GOT3 (cell line): ENCODE measurements at regions not wholly inside any gene's neighbourhood (a gene's known extent, or its start where the extent isn't known, plus 50 kb on each side); places are given as distances from the start of the nearest gene placed in this dataset.
"Not testable (repeated sequence)": the region's sequence is repeated elsewhere in the genome, so short reads cannot be mapped to it uniquely, and the experiment has no call there.

Source experiments
- DNase-seq: peaks from one replicate; lab custom pipeline; 2025; ENCODE audit warnings: mixed read lengths; lab: John Stamatoyannopoulos, UW

DNA sequence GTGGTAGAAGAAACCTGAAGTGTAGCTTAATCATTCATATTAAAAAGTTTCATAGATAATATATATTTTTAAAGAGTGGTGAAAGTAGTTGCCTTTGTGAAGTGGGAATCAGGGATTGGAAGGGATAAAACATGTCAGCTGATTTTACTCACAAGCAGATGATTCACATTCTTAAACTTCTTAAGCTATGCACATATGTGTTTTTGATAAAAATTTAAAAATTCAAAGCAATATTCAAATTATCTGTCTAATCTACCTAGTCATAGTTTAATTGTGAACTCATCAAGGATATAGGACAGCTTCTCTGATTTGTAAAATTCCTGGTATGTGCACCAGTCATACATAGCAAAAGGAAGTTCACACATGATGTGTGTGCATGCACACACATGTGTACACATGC lies 520.6 kb upstream of the PITX2 start:
- no peak for DNase-seq

DNA sequence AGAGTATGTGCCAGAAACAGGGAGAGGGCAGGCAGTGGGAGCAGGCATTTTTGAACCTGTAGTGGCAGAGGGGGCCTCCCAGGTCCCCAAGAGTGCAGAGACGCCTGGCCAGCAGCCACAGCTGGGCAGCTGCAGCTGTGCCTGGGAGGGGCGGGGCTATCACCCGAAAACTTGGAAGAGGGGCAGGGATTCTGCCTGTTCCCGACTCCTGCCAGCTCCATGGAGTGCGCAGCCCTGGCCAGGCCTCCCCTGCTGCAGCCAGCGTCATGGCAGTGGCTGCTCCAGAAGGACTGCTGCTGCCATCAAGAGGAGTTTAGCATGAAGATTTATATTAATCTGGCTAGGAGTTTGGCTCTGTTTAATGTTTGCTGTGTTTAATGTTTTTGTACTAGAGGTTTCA lies 532.1 kb upstream of the PITX2 start:
- DNase-seq = no peak

DNA sequence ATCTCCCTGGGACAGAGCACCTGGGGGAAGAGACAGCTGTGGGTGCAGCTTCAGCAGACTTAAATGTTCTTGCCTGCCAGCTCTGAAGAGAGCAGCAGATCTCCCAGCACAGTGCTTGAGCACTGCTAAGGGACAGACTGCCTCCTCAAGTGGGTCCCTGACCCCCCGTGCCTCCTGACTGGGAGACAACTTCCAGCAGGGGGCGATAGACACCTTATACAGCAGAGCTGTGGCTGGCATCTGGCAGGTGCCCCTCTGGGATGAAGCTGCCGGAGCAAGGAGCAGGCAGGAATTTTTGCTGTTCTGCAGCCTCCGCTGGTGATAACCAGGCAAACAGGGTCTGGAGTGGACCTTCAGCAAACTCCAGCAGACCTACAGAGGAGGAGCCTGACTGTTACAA lies 541.7 kb upstream of the PITX2 start:
- not testable (repeated sequence) for DNase-seq

DNA sequence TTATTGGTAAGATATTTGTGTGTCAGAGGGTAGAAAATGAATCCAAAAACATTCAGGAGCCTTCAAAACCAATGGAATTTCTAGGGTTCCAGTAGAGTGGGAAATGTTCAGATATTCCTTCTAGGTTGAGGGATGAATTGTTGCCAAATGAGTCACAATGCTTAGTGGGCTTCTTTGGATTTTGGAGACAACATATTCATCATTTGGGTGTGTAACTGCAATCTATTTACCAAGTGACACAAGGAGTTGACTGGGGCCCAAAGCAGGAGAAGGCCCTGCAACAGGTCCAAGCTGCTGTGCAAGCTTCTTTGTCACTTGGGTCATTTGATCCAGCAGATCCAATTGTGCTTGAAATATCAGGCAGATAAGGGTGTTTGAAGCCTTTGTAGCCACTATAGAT lies 551.5 kb upstream of the PITX2 start:
- no peak for DNase-seq

DNA sequence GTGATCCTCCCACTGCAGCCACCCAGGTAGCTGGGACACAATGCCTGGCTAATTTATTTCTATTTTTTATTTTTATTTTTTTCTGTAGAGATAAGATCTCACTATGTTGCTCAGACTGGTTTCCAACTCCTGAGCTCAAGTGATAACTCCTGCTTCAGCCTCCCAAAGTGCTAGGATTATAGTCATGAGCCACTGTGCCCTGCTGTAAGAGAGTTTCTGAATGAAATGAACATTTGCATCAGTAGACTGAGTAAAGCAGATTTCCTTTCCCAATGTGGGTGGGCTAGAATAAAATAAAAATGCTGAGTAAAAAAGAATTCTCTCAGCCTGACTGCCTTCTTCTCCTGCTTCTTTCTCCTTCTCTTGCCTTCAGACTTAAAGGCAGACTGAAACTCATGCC lies 555.4 kb upstream of the PITX2 start:
- no peak for DNase-seq

DNA sequence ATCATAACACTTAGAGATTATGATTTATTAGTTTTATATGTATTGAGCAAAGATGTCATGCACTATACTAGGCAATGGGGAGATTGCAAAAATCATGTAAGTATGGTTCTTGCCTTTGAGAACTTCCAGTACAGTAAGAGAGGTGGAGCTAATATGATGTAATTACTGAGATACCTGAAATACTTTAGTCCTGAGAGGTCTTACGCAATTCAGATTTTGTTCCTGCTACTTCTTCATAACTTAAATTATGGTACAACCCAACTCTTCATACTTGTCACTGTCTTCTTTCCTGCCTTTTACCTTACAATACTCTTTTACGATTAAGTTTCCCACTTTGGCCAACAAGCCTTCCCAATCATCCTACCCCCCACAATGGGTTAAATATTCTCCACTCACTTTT lies 564.2 kb upstream of the PITX2 start:
- DNase-seq = no peak

DNA sequence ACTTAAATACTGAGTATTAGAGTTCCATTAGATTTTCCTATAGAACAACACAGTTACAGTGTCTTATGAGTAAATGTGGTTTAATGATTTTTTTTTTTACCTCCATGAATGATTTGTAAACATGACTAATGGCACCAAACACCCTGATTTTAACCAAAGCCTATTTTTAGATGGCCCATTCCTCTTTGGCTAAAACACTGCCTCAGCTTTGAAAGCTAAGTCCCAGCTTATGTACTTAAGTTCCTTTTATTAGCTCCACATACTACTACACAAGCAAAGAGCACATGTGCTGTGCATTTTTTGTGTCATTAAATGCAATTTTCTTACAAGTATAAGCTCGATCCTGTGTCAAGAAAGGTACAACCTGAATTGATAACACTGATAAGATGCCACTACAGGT lies 575.6 kb upstream of the PITX2 start:
- DNase-seq = no peak

DNA sequence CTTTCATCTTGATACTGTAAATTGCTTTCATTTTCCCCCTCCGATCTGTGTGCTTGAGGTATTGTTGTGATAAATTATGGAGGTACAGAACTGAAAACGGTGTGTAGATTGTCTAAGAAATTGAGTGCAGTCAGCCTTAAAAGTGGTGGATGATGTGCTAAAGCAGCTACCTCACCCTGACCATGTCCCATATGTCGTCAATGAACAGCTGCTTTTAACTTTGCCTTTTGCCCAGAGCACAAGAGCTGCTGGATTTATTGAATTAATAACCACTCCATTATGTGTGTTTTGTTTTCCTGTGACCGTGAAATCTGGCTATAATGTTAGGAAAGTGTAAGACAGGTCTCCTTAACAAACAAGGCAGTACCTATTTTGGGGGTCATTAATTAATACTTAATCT lies 581.9 kb upstream of the PITX2 start:
- DNase-seq = no peak

DNA sequence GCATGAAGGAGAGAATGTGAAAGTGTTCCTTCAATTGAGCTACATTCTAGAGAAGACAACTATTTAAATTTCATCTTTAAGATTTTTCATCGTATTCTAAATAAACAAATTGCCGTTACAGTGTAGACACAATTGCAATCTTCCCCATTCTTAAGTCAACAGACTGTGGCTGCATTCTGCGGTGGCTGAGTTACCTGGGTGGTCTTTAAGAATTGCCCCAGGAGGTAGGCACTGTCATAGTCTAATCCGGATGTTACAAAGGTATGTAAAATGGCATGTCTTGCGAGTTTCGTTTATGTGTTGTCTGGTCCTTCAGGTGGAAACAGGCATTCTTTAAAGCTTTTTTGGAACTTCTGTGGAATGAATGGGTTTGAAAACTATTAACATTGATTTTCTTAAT lies 586.1 kb upstream of the PITX2 start:
- no peak for DNase-seq

DNA sequence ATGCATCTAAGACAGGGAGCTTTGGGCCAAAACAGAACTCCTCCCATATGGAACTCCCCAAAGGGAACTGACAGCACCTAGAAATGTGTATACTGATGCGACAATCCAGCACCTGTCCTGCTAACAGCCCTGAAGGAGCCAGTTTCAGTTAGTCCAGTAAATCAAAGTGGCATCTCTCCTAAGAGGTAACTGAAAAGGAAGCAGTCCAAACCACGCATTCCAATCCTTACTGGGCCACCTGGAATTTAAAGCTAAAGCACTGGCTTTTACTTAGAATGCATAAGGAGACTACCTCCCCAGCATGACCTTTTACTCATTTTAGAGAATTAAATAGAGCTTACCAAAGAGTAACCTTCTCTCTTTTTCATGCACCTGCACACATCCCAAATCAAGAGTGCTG lies 586.8 kb upstream of the PITX2 start:
- no peak for DNase-seq

DNA sequence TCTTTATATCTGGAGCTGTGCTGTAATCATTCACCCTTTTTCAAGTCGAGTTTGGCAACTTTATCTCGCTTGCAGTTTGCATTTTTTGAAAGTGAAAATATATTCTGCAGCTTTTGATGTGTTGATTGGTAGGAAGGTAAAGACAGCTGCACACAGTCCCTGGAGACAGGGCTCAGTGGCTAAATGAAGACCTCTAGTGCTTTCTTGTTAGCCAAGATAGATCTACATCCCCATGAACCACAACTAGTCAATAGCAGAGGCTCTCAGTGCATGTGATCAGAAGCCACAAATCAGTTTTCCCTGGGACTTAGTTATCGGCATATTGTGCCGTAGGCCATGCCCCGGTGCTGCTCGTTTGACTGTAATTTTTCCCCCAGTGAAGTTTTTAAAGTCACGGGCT lies 587.7 kb upstream of the PITX2 start:
- DNase-seq = no peak

DNA sequence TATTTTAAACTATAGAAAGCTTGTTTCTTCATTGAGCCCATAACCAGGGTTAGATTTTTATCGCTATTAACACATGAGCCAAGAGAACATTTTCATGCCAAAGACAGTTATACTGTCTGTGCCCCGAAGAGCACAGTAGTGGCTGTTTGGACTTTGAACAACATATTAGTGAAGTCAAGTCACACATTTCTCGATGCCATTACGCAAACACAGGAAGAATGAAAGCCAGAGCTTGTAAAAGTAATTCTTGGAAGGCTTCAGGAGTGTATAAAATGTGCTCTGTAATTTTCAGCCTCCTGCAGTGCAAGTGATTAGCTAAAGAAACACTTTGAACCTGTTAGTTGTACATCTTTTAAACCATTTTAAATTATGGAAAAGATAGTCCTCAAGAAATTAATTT lies 590.7 kb upstream of the PITX2 start:
- DNase-seq = no peak

DNA sequence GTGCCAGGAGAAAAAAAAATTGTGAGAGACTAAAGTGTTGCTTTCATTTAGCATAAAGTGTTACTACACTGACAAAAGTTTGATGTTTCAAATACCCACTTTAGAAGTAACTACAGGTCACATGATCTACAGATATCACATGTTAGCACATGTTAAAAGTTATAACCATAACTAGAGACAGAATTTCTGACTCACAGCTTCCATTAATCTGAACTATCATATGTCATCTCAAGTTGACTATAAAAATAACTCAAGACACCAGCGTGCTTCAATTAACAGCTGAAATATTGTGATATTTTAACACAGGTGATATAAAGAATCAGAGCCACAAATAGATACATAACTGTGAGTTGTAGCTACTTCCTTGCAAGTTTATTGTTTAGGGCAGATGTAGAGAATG lies 591.5 kb upstream of the PITX2 start:
- DNase-seq = no peak

DNA sequence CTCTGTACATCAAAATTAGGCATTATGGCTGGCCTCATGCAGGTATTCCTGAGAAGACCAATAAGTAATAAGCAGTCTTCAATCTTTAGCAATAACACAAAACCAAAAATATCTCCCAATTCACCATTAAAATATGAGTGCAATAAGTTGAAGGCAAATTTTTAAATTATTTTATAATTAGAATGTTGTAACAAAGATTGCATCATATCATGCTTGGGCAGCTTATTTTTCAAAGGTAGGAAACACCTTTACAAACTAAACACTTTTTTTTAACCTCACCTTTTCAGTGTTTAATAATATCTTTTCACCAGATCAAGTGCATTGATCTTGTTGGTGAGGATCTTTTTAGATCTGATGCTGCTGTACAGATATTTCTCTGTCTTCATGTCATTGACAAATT lies 592.9 kb upstream of the PITX2 start:
- no peak for DNase-seq

DNA sequence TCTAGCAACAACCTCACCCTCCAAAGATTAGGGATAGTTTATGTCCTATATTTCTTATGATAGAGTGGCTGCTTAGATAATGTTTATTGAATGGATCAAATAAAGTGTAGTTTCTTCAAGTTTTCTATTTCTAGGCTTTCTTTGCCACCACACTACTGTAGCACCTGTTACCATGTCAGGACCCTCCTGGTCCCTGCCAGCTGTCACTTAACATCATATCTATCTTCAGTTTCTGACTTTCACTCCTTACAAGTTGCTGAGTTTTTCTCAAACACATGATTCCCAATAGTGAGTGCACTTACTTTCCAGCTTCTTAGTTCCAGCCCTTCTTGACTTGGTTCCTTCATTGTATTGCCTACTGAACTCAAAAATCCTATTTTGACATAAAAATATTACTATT lies 593.9 kb upstream of the PITX2 start:
- no peak for DNase-seq

DNA sequence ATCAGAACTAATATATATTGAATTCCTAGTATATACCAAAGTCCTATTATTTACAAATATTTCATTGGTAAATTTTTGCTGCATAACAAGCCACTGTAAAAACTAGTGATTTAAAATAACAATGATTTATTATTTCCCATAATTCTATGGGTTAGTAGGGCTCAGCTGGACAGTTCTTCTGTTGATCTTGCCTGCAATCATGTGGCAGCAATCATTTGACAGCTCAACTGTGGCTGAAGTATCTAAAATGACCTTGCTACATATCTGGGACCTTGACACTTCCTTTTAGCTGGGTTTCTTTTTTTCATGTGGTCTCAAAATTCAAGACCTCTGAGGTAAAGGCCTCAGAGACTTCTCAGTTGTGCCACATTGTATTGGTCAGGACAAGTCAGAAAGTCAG lies 598.5 kb upstream of the PITX2 start:
- no peak for DNase-seq

DNA sequence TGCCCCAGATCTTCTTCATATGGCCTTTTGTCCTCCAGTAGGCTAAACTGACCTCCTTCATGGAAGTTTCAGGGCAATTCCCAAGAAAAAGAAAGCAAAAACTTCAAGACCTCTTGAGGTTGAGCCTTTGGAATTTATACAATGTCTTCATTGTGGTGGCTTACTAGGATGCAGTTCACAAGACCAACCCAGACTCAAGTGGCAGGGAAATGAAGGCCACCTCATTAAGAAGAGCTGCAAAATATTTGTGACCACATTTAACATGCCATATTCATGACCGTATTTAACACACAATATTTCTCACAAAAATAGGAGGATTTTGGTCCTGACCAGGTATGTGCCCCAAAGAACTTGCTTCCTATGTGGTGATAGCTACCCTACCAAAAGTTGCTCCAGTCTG lies 605.5 kb upstream of the PITX2 start:
- no peak for DNase-seq

DNA sequence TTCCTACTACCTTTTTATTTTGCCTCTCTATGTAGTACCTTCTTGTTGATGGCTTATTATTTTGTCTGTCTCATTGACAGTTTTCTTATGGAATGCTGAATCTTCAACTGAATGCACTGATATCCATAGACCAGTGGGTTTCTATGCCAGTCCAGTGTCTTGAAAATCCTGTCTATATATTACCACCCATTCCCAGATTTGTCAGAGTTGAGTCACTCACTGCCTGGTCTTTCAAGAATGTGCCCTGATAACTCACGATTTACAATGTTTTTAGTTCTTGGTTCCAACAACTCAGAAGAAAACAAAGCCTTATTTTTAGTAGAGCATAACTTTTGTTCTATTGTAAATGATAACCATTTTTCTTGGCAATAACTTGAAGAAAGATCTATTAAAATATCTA lies 606.0 kb upstream of the PITX2 start:
- no peak for DNase-seq

DNA sequence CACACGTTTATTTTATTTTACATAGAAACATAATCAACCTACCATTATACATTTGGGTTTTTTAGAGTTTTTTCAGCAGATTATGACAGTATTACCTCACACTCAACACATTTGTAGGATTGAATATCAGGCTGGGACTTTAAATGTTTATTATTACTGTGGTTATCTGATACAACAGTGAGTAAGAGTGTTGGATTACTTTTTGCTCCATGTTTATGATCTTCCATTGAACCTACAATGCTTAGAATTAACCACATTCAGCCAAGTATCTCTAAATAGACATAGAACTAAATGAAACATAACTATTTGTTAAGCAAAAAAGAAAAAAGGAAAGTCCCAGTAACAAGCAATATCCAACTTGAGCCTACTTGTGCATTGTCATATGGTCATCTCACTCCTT lies 607.4 kb upstream of the PITX2 start:
- DNase-seq = no peak

DNA sequence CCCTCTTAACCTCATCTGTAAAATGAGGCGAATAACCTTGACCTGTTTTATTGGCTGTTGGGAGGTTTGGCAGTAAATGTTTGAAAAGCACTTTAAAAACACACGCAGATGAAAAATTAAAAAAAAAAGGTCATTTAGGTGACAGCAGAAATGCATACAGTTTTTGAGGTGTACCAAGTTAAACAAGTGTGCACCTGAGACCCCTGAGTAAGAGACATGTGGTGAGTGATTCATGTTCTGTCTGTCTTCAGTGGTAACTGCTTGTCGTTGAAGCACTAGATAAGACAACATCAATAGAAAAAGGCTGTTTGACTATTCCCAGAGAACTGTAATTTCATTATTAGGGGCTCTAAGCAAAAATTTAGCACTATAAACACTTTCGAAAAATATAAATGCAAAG lies 608.4 kb upstream of the PITX2 start:
- DNase-seq = no peak

DNA sequence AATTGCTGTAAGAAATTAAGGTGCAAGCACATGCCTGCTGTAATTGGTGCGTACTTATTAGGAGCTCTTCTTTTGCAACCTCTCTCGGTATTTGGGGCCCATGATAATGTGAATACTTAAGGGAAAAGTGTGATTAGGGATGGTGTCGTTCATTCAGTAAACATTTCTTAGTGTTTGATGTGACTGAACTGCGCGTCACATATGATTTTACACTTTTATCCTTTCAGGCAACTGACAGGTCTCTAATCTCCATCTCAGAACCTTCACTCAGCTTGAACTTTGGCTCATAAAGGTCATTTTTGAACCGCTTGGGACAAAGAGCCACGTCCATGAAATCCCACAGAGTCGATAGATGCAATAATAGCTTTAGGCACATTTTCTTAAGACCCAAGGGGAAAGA lies 612.1 kb upstream of the PITX2 start:
- DNase-seq = no peak

DNA sequence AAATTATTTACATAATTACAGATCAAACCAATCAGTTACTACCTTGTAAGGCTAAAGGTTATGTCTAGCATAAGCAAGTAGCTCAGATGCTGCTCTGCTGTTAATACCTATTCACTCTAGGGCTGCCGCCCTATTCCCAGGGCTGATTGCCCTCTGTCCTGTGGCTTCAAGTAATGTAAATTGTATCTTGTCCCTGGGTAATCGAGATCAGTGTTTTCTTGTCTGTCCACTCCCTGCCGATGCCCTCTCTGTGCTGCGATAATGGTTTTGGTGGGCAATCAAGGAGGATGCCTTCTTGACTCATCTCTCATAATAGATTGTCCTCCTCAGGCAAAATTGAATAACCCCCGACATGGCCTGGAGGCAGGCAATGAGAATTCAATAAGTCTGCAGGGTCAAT lies 641.0 kb upstream of the PITX2 start:
- no peak for DNase-seq

DNA sequence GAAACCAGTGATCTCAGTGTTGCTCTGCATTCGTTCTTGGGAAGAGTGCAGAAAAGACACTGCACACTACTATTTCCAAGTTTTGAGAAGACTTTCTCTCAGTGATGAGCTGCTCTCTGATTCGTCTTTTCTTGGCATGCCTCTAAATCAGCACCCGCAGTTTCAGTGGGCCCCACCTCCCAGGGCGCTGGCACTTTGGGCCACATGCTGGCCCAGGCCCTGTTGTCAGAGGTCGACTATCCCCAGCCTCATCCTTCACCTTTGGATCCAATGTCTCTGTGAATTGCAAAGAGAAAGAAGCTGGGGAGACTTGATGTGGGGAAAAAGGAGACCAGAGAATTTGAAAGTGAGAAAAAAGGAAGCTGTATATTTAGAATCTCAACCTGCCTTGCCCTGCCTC lies 644.1 kb upstream of the PITX2 start:
- DNase-seq = no peak

DNA sequence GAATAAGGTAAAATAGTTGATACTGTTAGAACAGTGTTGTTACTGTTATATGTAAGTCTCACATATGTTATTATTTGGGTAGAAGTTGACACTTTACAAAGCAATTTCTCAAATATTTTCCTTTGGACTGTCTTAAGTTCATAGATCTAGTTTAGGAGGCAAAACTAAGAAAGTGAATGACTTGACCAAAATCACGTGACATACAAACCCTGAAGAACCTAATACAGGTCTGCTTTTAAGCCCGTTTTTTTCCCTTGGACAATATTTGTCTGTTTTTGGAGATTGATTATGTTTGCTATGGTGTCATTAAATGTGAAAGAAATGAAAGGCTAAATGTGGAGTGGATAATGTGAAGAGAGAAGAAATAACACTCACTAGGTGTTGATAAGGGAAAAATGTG lies 644.9 kb upstream of the PITX2 start:
- no peak for DNase-seq

DNA sequence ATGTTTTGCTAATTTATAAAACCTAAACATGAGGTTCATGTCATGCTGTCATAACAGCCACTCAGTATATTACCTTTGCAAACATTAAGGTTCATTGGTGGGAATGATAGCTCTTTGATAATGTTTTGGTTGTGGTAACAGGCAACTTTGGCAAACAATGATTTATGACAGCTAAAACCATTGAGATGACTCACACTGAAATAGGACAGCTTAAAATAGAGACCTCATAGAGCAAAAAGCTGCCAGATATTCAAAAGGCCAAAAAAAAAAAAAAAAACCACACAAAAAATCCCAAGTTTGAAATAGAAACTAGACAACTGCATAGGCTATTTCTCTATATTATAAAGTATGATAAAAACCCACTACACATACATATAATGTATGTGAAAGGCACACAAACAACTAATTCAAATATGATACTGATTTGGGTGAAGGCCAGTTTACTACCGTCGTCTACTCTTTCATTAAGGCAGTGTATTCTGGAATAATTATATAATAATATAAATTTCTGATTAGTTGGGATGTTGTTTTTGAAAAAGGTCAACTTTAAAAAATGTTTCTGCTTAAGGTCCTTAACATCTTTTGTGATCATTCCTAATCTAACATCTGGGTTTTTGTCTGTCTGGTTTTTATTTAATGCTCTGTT lies 646.0 kb upstream of the PITX2 start:
- DNase-seq = no peak
